ENCODE measurements at regions not wholly inside any gene's neighbourhood (a gene's known extent, or its start where the extent isn't known, plus 50 kb on each side); places are given as distances from the start of the nearest gene placed in this dataset.

- no peak for TF ChIP-seq CTCF (IDR thresholded peaks at IDR 0.05; ENCODE audit: insufficient read depth, low read depth, low read length, missing control alignments)
- no peak overlapping the region for H3K4me3 ChIP-seq (ENCODE audit: low read length)
- DNase-seq (ENCODE audit: low read depth): no peak
Measured at GRCh38 chr15:77867266-77868047, 210.1 kb downstream of the TBC1D2B start.

GRCh38 chr15:77866596-77867125 lies 210.8 kb downstream of the TBC1D2B start:
- DNase-seq (ENCODE audit: low read depth): no peak
- no peak overlapping the region for H3K4me3 ChIP-seq (ENCODE audit: low read length)
- TF ChIP-seq CTCF (IDR thresholded peaks at IDR 0.05; ENCODE audit: insufficient read depth, low read depth, low read length, missing control alignments): no peak

- DNase-seq (ENCODE audit: low read depth): no peak
- no peak for TF ChIP-seq CTCF (IDR thresholded peaks at IDR 0.05; ENCODE audit: insufficient read depth, low read depth, low read length, missing control alignments)
Measured at GRCh38 chr15:77866186-77866585, 211.3 kb downstream of the TBC1D2B start.

GRCh38 chr15:77865701-77866100 lies 211.8 kb downstream of the TBC1D2B start:
- TF ChIP-seq CTCF (IDR thresholded peaks at IDR 0.05; ENCODE audit: insufficient read depth, low read depth, low read length, missing control alignments): no peak
- DNase-seq (ENCODE audit: low read depth): no peak
- H3K4me3 ChIP-seq (ENCODE audit: low read length): no peak overlapping the region

More at GRCh38 chr15:77866186-77866585, 211.3 kb downstream of the TBC1D2B start:
- H3K4me3 ChIP-seq (ENCODE audit: low read length): no peak overlapping the region

GRCh38 chr15:77865106-77865610 lies 212.4 kb downstream of the TBC1D2B start:
- no peak for TF ChIP-seq CTCF (IDR thresholded peaks at IDR 0.05; ENCODE audit: insufficient read depth, low read depth, low read length, missing control alignments)
- DNase-seq (ENCODE audit: low read depth): no peak
- no peak overlapping the region for H3K4me3 ChIP-seq (ENCODE audit: low read length)

GRCh38 chr15:77864211-77865105 lies 213.1 kb downstream of the TBC1D2B start:
- no peak for DNase-seq (ENCODE audit: low read depth)
- no peak for TF ChIP-seq CTCF (IDR thresholded peaks at IDR 0.05; ENCODE audit: insufficient read depth, low read depth, low read length, missing control alignments)
- no peak overlapping the region for H3K4me3 ChIP-seq (ENCODE audit: low read length)

All from epithelial cell of esophagus (primary cell).